HUDEP-2 (cell line): ENCODE measurements at regions not wholly inside any gene's neighbourhood (a gene's known extent, or its start where the extent isn't known, plus 50 kb on each side); places are given as distances from the start of the nearest gene placed in this dataset.
"Not testable (repeated sequence)": the region's sequence is repeated elsewhere in the genome, so short reads cannot be mapped to it uniquely, and the experiment has no call there.

Experiments used
- DNase-seq, 76 experiments: peaks; one replicate each; lab custom pipeline; 2025; ENCODE audit not compliant: unreplicated experiment in 76 of 76; lab: John Stamatoyannopoulos, UW

GRCh38 chr2:147439986-147440385 lies 404.8 kb upstream of the ACVR2A start:
- no peak for DNase-seq

- no peak for DNase-seq
Observed at GRCh38 chr2:147438882-147439281, 405.9 kb upstream of the ACVR2A start.

GRCh38 chr2:147433822-147434221 lies 411.0 kb upstream of the ACVR2A start:
- no peak for DNase-seq

GRCh38 chr2:147430408-147430807 lies 414.4 kb upstream of the ACVR2A start:
- DNase-seq = no peak

GRCh38 chr2:147428120-147428747 lies 416.6 kb upstream of the ACVR2A start:
- DNase-seq = no peak

- no peak for DNase-seq
Observed at GRCh38 chr2:147425437-147426029, 419.3 kb upstream of the ACVR2A start.

GRCh38 chr2:147424766-147425165 lies 420.1 kb upstream of the ACVR2A start:
- DNase-seq = no peak

GRCh38 chr2:147420947-147421675 lies 423.7 kb upstream of the ACVR2A start:
- DNase-seq = no peak

- DNase-seq = no peak
Observed at GRCh38 chr2:147420517-147420916, 424.3 kb upstream of the ACVR2A start.

- no peak for DNase-seq
Observed at GRCh38 chr2:147416099-147416498, 428.7 kb upstream of the ACVR2A start.

- not testable (repeated sequence) for DNase-seq
Observed at GRCh38 chr2:147414656-147415055, 430.2 kb upstream of the ACVR2A start.

GRCh38 chr2:147408357-147408756 lies 436.5 kb upstream of the ACVR2A start:
- no peak for DNase-seq

GRCh38 chr2:147405651-147406050 lies 439.2 kb upstream of the ACVR2A start:
- no peak for DNase-seq

GRCh38 chr2:147398996-147399395 lies 445.8 kb upstream of the ACVR2A start:
- DNase-seq = no peak

- no peak for DNase-seq
Observed at GRCh38 chr2:147398301-147398700, 446.5 kb upstream of the ACVR2A start.

- DNase-seq = no peak
Observed at GRCh38 chr2:147396890-147397289, 447.9 kb upstream of the ACVR2A start.

GRCh38 chr2:147394179-147394790 lies 450.5 kb upstream of the ACVR2A start:
- no peak for DNase-seq

- no peak for DNase-seq
Observed at GRCh38 chr2:147392180-147392579, 452.6 kb upstream of the ACVR2A start.

- no peak for DNase-seq
Observed at GRCh38 chr2:147390475-147390874, 454.4 kb upstream of the ACVR2A start.

- no peak for DNase-seq
Observed at GRCh38 chr2:147389218-147389617, 455.6 kb upstream of the ACVR2A start.

GRCh38 chr2:147388217-147388616 lies 456.6 kb upstream of the ACVR2A start:
- DNase-seq = no peak

GRCh38 chr2:147386284-147386683 lies 458.5 kb upstream of the ACVR2A start:
- DNase-seq = no peak
